IMR-90 (cell line): ENCODE measurements at regions not wholly inside any gene's neighbourhood (a gene's known extent, or its start where the extent isn't known, plus 50 kb on each side); places are given as distances from the start of the nearest gene placed in this dataset.
A peak's percentile ranks its signal among the peaks of the same experiment; 100 is the strongest.

ENCODE experiments used
- ATAC-seq: fragments of 200-7000 bp; cut with Tn5 transposase; 2 replicates; pipeline ENCODE4 v1.9.1; 2020; ENCODE audit warnings: low read depth, mild to moderate bottlenecking, moderate library complexity
- BruUV-seq: library from RNA; stranded (reverse); fragments of 400-500 nt; replicated peaks from 2 replicates; lab custom pipeline; 2021; lab: Mats Ljungman, UMichigan
- CTCF ChIA-PET: fragments of 300-600 bp; formaldehyde crosslinking; extraction: SDS; loops from one replicate; lab custom pipeline; 2021; ENCODE audit warnings: antibody characterized with exemption; lab: Yijun Ruan, JAX
- POLR2A ChIA-PET: fragments of 300-600 bp; sonication (Branson Sonifier 250); formaldehyde crosslinking; loops from one replicate; lab custom pipeline; 2022; ENCODE audit warnings: antibody characterized with exemption; ENCODE audit not compliant: unreplicated experiment; lab: Charles Lee
- DNase-seq: peaks from one replicate; pipeline ENCODE4 v3.0.0; 2013
- H2AFZ ChIP-seq: replicated peaks from 2 replicates; pipeline ENCODE3; 2013; ENCODE audit warnings: low read length, mild to moderate bottlenecking; ENCODE audit not compliant: poor library complexity
- H2AK5ac ChIP-seq: 2 replicates; pipeline ENCODE4 v1.6.1; 2013; ENCODE audit warnings: low read depth, low read length, inconsistent platforms
- H2AK9ac ChIP-seq: replicated peaks from 2 replicates; pipeline ENCODE3; 2013; ENCODE audit warnings: mild to moderate bottlenecking, low read depth, low read length, moderate library complexity; ENCODE audit not compliant: poor library complexity
- H2BK120ac ChIP-seq: 2 replicates; pipeline ENCODE4 v1.6.1; 2013; ENCODE audit warnings: low read depth, low read length, inconsistent platforms
- H2BK15ac ChIP-seq: 3 replicates; pipeline ENCODE4 v1.6.1; 2013; ENCODE audit warnings: low read depth, low read length, inconsistent platforms
- H2BK20ac ChIP-seq: 2 replicates; pipeline ENCODE4 v1.6.1; 2013; ENCODE audit warnings: low read depth, mild to moderate bottlenecking, inconsistent platforms, low read length, moderate library complexity
- H2BK5ac ChIP-seq: 2 replicates; pipeline ENCODE4 v1.6.1; 2013; ENCODE audit warnings: mild to moderate bottlenecking, low read depth, low read length, inconsistent platforms; ENCODE audit not compliant: poor library complexity, severe bottlenecking
- H3K14ac ChIP-seq: replicated peaks from 2 replicates; pipeline ENCODE4 v1.6.1; 2013; ENCODE audit warnings: low read depth, low read length, inconsistent platforms
- H3K18ac ChIP-seq: 2 replicates; pipeline ENCODE4 v1.6.1; 2013; ENCODE audit warnings: low read depth, low read length, control low read depth
- H3K23ac ChIP-seq: 2 replicates; pipeline ENCODE4 v1.6.1; 2013; ENCODE audit warnings: low read depth, low read length, inconsistent platforms
- H3K27ac ChIP-seq: 2 replicates; pipeline ENCODE4 v1.5.1; 2013; ENCODE audit warnings: mild to moderate bottlenecking, control low read depth, low read length; ENCODE audit not compliant: insufficient read depth
- H3K27me3 ChIP-seq: 2 replicates; pipeline ENCODE4 v1.6.1; 2013; ENCODE audit warnings: low read length; ENCODE audit not compliant: control insufficient read depth, insufficient read depth
- H3K36me3 ChIP-seq: 2 replicates; pipeline ENCODE4 v1.6.1; 2013; ENCODE audit warnings: low read length, mixed read lengths; ENCODE audit not compliant: control insufficient read depth, insufficient read depth
- H3K4ac ChIP-seq: 2 replicates; pipeline ENCODE4 v1.6.1; 2013; ENCODE audit warnings: low read depth, low read length, inconsistent platforms
- H3K4me1 ChIP-seq: 2 replicates; pipeline ENCODE4 v1.6.1; 2013; ENCODE audit warnings: low read length, mixed read lengths; ENCODE audit not compliant: control insufficient read depth, insufficient read depth
- H3K4me2 ChIP-seq: 2 replicates; pipeline ENCODE4 v1.6.1; 2013; ENCODE audit warnings: low read depth, mild to moderate bottlenecking, control low read depth, low read length, moderate library complexity
- H3K4me3 ChIP-seq: 2 replicates; pipeline ENCODE4 v1.5.1; 2013; ENCODE audit warnings: low read depth, mild to moderate bottlenecking, control low read depth, low read length, moderate library complexity; ENCODE audit not compliant: insufficient read depth
- H3K56ac ChIP-seq: 2 replicates; pipeline ENCODE4 v1.6.1; 2013; ENCODE audit warnings: low read length, inconsistent platforms; ENCODE audit not compliant: insufficient read depth; ENCODE audit errors: extremely low read depth
- H3K79me1 ChIP-seq, 2 experiments: 2 replicates each; pipeline ENCODE4 v1.6.1; 2013; ENCODE audit warnings: low read length in 2 of 2, inconsistent platforms in 1 of 2, low read depth in 1 of 2
- H3K9ac ChIP-seq: 2 replicates; pipeline ENCODE4 v1.6.1; 2013; ENCODE audit warnings: low read depth, low read length, control low read depth
- H3K9me1 ChIP-seq: 2 replicates; pipeline ENCODE4 v1.6.1; 2013; ENCODE audit warnings: low read length, inconsistent platforms; ENCODE audit not compliant: insufficient read depth
- H3K9me3 ChIP-seq: 2 replicates; pipeline ENCODE4 v1.6.1; 2013; ENCODE audit warnings: low read length; ENCODE audit not compliant: control insufficient read depth, insufficient read depth
- H4K20me1 ChIP-seq: 2 replicates; pipeline ENCODE4 v1.6.1; 2013; ENCODE audit warnings: low read length, inconsistent platforms; ENCODE audit not compliant: insufficient read depth
- H4K5ac ChIP-seq: 2 replicates; pipeline ENCODE4 v1.6.1; 2013; ENCODE audit warnings: mild to moderate bottlenecking, low read depth, low read length, control low read depth
- H4K8ac ChIP-seq, 2 experiments: 2 replicates each; pipeline ENCODE4 v1.6.1; 2013; ENCODE audit warnings: low read depth in 2 of 2, low read length in 2 of 2, control low read depth in 1 of 2, inconsistent platforms in 1 of 2
- H4K91ac ChIP-seq: 2 replicates; pipeline ENCODE4 v1.6.1; 2013; ENCODE audit warnings: low read depth, low read length, inconsistent platforms; ENCODE audit not compliant: insufficient read depth
- MAFK ChIP-seq: IDR thresholded peaks from 2 replicates; pipeline ENCODE4 v1.6.1; 2012; ENCODE audit warnings: low read depth, low read length, improper control_type of control experiment
- MXI1 ChIP-seq: IDR thresholded peaks from 2 replicates; pipeline ENCODE4 v1.6.1; 2012; ENCODE audit warnings: low read depth, mild to moderate bottlenecking, low read length, moderate library complexity, borderline replicate concordance
- NFE2L2 ChIP-seq: fragments of 150-350 bp; IDR thresholded peaks from 2 replicates; pipeline ENCODE4 v1.6.1; 2016; ENCODE audit warnings: low read depth, mild to moderate bottlenecking, low read length
- dilution Hi-C: fragments of 300-500 bp; cut with HindIII; formaldehyde crosslinking; loops from one replicate; pipeline ENCODE4 v1.14.3; 2018; ENCODE audit warnings: low sequenced_read_pairs; ENCODE audit not compliant: unreplicated experiment
- in situ Hi-C: fragments of 300-500 bp; cut with MboI; formaldehyde crosslinking; loops from 3 replicates; pipeline ENCODE4 v1.14.3; 2019; ENCODE audit warnings: low sequenced_read_pairs, inconsistent platforms, mixed read lengths
- intact Hi-C: fragments of 100-400 bp; cut with micrococcal nuclease; formaldehyde crosslinking; loops from 2 replicates; pipeline ENCODE4 v1.10.0; 2022
- TF ChIP-seq, protein P1 (sequence below): fragments of 150-350 bp; IDR thresholded peaks from 2 replicates; pipeline ENCODE4 v1.6.1; 2017; ENCODE audit warnings: mild to moderate bottlenecking, antibody characterized with exemption, low read length, low read depth
- TF ChIP-seq, protein P2 (sequence below): fragments of 150-350 bp; IDR thresholded peaks from 2 replicates; pipeline ENCODE4 v1.6.1; 2016; ENCODE audit warnings: low read depth, mild to moderate bottlenecking, low read length, moderate library complexity, borderline replicate concordance
- TF ChIP-seq, protein P3 (sequence below): conservative IDR thresholded peaks from 2 replicates; pipeline ENCODE4 v1.5.1; 2012; ENCODE audit warnings: mild to moderate bottlenecking, low read depth, low read length, improper control_type of control experiment

DNA sequence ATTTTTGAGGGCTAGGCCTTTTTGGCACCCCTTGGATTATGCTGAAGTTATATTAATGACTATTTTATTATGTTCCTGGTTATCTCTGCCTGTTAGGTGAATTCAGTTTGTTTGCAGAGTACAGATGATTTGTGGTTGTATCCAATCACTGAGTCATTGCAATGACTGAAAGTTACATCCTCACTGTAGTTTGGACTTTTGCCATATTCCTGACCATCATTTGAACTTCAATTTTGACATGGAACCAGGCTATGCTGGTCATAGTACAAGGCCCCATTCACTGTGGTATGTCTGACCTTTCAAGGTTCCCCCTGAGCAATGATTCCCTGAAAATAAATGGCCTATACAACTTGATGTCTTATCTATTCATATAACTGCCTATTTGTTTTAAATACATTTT is 621.0 kb downstream of the CCER1 start:
- Histone ChIP-seq H2AFZ (no peak overlapping the region), H2AK9ac (no peak overlapping the region), H2BK20ac (no peak overlapping the region), H2AK5ac (no peak overlapping the region), H3K9me3 (no peaks in the 10 kb centered on the region), H3K14ac (no peak overlapping the region), H3K4me3 (no peak overlapping the region), H3K4ac (no peak overlapping the region), H3K9me1 (no peaks in the 10 kb centered on the region), H3K4me2 (no peak overlapping the region), H2BK5ac (no peak overlapping the region), H3K36me3 (no peaks in the 10 kb centered on the region), H3K27me3 (no peaks in the 10 kb centered on the region), H4K8ac (no peak overlapping the region), H3K18ac (no peak overlapping the region), H3K23ac (no peak overlapping the region), H2BK15ac (no peak overlapping the region), H3K9ac (no peak overlapping the region), H4K91ac (no peak overlapping the region), H4K20me1 (no peaks in the 10 kb centered on the region), H3K56ac (no peak overlapping the region), H2BK120ac (no peak overlapping the region), H3K79me1 (no peaks in the 10 kb centered on the region), H4K5ac (no peak overlapping the region), H3K4me1 (no peaks in the 10 kb centered on the region), H3K27ac (no peak overlapping the region)
- peak; percentile 1 for DNase-seq
- dilution Hi-C loops, result no loop called here
- BruUV-seq, result no TSS peak
- intact Hi-C loops, result no loop called here
- CTCF ChIA-PET, result no interaction called here
- in situ Hi-C loops, result no loop called here
- ATAC-seq, result no peak
- POLR2A ChIA-PET, result no interaction called here
- TF ChIP-seq, protein P1, sequence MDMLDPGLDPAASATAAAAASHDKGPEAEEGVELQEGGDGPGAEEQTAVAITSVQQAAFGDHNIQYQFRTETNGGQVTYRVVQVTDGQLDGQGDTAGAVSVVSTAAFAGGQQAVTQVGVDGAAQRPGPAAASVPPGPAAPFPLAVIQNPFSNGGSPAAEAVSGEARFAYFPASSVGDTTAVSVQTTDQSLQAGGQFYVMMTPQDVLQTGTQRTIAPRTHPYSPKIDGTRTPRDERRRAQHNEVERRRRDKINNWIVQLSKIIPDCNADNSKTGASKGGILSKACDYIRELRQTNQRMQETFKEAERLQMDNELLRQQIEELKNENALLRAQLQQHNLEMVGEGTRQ, result no peak
- TF ChIP-seq MXI1 (no peak), NFE2L2 (no peak), MAFK (no peak)
- TF ChIP-seq, protein P2, sequence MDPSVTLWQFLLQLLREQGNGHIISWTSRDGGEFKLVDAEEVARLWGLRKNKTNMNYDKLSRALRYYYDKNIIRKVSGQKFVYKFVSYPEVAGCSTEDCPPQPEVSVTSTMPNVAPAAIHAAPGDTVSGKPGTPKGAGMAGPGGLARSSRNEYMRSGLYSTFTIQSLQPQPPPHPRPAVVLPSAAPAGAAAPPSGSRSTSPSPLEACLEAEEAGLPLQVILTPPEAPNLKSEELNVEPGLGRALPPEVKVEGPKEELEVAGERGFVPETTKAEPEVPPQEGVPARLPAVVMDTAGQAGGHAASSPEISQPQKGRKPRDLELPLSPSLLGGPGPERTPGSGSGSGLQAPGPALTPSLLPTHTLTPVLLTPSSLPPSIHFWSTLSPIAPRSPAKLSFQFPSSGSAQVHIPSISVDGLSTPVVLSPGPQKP, result no peak
- TF ChIP-seq, protein P3, sequence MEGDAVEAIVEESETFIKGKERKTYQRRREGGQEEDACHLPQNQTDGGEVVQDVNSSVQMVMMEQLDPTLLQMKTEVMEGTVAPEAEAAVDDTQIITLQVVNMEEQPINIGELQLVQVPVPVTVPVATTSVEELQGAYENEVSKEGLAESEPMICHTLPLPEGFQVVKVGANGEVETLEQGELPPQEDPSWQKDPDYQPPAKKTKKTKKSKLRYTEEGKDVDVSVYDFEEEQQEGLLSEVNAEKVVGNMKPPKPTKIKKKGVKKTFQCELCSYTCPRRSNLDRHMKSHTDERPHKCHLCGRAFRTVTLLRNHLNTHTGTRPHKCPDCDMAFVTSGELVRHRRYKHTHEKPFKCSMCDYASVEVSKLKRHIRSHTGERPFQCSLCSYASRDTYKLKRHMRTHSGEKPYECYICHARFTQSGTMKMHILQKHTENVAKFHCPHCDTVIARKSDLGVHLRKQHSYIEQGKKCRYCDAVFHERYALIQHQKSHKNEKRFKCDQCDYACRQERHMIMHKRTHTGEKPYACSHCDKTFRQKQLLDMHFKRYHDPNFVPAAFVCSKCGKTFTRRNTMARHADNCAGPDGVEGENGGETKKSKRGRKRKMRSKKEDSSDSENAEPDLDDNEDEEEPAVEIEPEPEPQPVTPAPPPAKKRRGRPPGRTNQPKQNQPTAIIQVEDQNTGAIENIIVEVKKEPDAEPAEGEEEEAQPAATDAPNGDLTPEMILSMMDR, result no peak
